GM23338 (cell line): ENCODE measurements at regions not wholly inside any gene's neighbourhood (a gene's known extent, or its start where the extent isn't known, plus 50 kb on each side); places are given as distances from the start of the nearest gene placed in this dataset.

Source experiments
- CREB1 ChIP-seq: fragments of 250-450 bp; sonication (Bioruptor Pico); IDR thresholded peaks from 2 replicates; pipeline ENCODE4 v1.5.0; 2020; ENCODE audit warnings: low read depth, mild to moderate bottlenecking, moderate library complexity
- EZH2 ChIP-seq: fragments of 200-600 bp; sonication (generic); IDR thresholded peaks from one replicate; pipeline ENCODE4 v1.8.0; 2017; ENCODE audit warnings: antibody characterized with exemption, mild to moderate bottlenecking, low read depth; ENCODE audit not compliant: unreplicated experiment
- POLR2AphosphoS5 ChIP-seq: IDR thresholded peaks from 2 replicates; pipeline ENCODE4 v1.6.1; 2016; ENCODE audit warnings: antibody characterized with exemption, low read depth
- TF ChIP-seq, protein P1 (sequence below), 2 experiments: fragments of 200-600 bp in 1 of 2; sonication (generic) in 1 of 2; conservative IDR thresholded peaks; 2 replicates each; pipeline versions ENCODE4 v1.5.1 to v1.6.1; 2016 to 2017; ENCODE audit warnings: antibody characterized with exemption in 2 of 2, low read depth in 2 of 2, mild to moderate bottlenecking in 2 of 2, moderate library complexity in 1 of 2
- TF ChIP-seq, protein P2 (sequence below): IDR thresholded peaks from one replicate; pipeline ENCODE4 v1.6.1; 2018; ENCODE audit warnings: antibody characterized with exemption; ENCODE audit not compliant: unreplicated experiment

DNA sequence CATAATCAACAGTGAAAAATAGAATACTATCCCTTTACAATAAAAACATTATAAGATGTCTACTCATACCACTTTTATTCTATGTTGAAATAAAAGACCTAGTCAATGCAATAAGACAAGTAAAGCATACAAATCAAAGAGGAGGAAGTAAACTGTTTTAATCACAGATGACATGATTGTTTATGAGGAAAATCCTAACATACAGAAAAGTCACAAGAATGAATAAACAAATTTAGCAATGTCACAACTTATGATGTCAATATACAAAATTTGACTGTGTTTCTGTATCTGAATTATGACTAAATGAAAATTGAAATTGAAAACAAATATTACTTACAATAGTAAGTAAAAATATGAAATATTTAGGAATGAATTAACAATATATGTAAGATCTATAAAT is 221.9 kb upstream of the GRIA4 start:
- TF ChIP-seq, protein P1, sequence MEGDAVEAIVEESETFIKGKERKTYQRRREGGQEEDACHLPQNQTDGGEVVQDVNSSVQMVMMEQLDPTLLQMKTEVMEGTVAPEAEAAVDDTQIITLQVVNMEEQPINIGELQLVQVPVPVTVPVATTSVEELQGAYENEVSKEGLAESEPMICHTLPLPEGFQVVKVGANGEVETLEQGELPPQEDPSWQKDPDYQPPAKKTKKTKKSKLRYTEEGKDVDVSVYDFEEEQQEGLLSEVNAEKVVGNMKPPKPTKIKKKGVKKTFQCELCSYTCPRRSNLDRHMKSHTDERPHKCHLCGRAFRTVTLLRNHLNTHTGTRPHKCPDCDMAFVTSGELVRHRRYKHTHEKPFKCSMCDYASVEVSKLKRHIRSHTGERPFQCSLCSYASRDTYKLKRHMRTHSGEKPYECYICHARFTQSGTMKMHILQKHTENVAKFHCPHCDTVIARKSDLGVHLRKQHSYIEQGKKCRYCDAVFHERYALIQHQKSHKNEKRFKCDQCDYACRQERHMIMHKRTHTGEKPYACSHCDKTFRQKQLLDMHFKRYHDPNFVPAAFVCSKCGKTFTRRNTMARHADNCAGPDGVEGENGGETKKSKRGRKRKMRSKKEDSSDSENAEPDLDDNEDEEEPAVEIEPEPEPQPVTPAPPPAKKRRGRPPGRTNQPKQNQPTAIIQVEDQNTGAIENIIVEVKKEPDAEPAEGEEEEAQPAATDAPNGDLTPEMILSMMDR (conservative IDR thresholded peaks at IDR 0.05; ENCODE audit: low read depth in 2 of 2): no peak
- no peak for TF ChIP-seq EZH2
- TF ChIP-seq, protein P2, sequence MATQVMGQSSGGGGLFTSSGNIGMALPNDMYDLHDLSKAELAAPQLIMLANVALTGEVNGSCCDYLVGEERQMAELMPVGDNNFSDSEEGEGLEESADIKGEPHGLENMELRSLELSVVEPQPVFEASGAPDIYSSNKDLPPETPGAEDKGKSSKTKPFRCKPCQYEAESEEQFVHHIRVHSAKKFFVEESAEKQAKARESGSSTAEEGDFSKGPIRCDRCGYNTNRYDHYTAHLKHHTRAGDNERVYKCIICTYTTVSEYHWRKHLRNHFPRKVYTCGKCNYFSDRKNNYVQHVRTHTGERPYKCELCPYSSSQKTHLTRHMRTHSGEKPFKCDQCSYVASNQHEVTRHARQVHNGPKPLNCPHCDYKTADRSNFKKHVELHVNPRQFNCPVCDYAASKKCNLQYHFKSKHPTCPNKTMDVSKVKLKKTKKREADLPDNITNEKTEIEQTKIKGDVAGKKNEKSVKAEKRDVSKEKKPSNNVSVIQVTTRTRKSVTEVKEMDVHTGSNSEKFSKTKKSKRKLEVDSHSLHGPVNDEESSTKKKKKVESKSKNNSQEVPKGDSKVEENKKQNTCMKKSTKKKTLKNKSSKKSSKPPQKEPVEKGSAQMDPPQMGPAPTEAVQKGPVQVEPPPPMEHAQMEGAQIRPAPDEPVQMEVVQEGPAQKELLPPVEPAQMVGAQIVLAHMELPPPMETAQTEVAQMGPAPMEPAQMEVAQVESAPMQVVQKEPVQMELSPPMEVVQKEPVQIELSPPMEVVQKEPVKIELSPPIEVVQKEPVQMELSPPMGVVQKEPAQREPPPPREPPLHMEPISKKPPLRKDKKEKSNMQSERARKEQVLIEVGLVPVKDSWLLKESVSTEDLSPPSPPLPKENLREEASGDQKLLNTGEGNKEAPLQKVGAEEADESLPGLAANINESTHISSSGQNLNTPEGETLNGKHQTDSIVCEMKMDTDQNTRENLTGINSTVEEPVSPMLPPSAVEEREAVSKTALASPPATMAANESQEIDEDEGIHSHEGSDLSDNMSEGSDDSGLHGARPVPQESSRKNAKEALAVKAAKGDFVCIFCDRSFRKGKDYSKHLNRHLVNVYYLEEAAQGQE: no peak
- no peak for TF ChIP-seq POLR2AphosphoS5
- TF ChIP-seq CREB1 (CRISPR knock-in tag): no peak
